ENCODE measurements at regions not wholly inside any gene's neighbourhood (a gene's known extent, or its start where the extent isn't known, plus 50 kb on each side); places are given as distances from the start of the nearest gene placed in this dataset.

DNA sequence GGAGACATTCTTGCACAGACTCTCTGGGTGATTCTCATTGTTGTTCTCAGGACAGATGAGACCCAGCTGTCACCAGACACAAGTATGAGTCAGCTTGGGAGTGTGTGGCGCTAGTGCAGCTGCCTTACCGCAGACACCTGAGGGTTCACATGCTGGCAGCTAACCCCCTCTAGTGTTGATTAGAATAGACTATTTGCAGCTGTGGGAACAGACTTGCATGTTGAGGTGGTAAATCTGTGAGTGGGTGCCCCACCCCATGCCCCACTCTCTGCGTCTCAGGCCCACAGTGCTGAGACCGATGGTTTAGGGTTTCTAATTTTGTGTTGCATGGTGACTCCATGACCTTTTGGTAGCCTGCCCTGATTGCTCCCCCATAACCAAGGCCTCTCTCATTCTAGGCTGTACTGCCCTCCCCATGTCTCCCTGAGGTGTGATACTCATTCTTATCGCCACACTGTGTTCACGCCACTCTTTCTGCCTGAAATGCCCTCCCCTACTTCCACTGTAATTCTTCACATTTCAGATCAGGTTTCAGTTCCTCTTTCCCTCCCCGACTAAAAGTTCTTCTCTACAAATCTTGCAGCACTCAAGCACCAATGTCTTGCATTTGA is 73.7 kb upstream of the KIRREL3 start:
- TF ChIP-seq, protein P1, sequence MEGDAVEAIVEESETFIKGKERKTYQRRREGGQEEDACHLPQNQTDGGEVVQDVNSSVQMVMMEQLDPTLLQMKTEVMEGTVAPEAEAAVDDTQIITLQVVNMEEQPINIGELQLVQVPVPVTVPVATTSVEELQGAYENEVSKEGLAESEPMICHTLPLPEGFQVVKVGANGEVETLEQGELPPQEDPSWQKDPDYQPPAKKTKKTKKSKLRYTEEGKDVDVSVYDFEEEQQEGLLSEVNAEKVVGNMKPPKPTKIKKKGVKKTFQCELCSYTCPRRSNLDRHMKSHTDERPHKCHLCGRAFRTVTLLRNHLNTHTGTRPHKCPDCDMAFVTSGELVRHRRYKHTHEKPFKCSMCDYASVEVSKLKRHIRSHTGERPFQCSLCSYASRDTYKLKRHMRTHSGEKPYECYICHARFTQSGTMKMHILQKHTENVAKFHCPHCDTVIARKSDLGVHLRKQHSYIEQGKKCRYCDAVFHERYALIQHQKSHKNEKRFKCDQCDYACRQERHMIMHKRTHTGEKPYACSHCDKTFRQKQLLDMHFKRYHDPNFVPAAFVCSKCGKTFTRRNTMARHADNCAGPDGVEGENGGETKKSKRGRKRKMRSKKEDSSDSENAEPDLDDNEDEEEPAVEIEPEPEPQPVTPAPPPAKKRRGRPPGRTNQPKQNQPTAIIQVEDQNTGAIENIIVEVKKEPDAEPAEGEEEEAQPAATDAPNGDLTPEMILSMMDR (IDR thresholded peaks at IDR 0.05), result peak; percentile 55
- TF ChIP-seq, protein P2, sequence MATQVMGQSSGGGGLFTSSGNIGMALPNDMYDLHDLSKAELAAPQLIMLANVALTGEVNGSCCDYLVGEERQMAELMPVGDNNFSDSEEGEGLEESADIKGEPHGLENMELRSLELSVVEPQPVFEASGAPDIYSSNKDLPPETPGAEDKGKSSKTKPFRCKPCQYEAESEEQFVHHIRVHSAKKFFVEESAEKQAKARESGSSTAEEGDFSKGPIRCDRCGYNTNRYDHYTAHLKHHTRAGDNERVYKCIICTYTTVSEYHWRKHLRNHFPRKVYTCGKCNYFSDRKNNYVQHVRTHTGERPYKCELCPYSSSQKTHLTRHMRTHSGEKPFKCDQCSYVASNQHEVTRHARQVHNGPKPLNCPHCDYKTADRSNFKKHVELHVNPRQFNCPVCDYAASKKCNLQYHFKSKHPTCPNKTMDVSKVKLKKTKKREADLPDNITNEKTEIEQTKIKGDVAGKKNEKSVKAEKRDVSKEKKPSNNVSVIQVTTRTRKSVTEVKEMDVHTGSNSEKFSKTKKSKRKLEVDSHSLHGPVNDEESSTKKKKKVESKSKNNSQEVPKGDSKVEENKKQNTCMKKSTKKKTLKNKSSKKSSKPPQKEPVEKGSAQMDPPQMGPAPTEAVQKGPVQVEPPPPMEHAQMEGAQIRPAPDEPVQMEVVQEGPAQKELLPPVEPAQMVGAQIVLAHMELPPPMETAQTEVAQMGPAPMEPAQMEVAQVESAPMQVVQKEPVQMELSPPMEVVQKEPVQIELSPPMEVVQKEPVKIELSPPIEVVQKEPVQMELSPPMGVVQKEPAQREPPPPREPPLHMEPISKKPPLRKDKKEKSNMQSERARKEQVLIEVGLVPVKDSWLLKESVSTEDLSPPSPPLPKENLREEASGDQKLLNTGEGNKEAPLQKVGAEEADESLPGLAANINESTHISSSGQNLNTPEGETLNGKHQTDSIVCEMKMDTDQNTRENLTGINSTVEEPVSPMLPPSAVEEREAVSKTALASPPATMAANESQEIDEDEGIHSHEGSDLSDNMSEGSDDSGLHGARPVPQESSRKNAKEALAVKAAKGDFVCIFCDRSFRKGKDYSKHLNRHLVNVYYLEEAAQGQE (IDR thresholded peaks at IDR 0.05; ENCODE audit: low read depth, low read length), result no peak
- no peak for TF ChIP-seq MEF2A (IDR thresholded peaks at IDR 0.05; ENCODE audit: borderline replicate concordance, low read depth)
- TF ChIP-seq RXRA (IDR thresholded peaks at IDR 0.05; ENCODE audit: borderline replicate concordance, low read depth), result no peak
- TF ChIP-seq, protein P3, sequence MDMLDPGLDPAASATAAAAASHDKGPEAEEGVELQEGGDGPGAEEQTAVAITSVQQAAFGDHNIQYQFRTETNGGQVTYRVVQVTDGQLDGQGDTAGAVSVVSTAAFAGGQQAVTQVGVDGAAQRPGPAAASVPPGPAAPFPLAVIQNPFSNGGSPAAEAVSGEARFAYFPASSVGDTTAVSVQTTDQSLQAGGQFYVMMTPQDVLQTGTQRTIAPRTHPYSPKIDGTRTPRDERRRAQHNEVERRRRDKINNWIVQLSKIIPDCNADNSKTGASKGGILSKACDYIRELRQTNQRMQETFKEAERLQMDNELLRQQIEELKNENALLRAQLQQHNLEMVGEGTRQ (IDR thresholded peaks at IDR 0.05; ENCODE audit: borderline replicate concordance, low read depth, low read length), result no peak

Data from SK-N-SH (cell line).